WI38 (cell line): ENCODE measurements at regions not wholly inside any gene's neighbourhood (a gene's known extent, or its start where the extent isn't known, plus 50 kb on each side); places are given as distances from the start of the nearest gene placed in this dataset.

Source experiments
- H3K4me3 ChIP-seq: 2 replicates; pipeline ENCODE4 v1.5.1; 2011; ENCODE audit warnings: low read depth, mild to moderate bottlenecking, control low read depth, low read length
- TF ChIP-seq, protein P1 (sequence below): IDR thresholded peaks from 2 replicates; pipeline ENCODE4 v1.5.1; 2012; ENCODE audit warnings: low read depth, mild to moderate bottlenecking, control low read depth, low read length

DNA sequence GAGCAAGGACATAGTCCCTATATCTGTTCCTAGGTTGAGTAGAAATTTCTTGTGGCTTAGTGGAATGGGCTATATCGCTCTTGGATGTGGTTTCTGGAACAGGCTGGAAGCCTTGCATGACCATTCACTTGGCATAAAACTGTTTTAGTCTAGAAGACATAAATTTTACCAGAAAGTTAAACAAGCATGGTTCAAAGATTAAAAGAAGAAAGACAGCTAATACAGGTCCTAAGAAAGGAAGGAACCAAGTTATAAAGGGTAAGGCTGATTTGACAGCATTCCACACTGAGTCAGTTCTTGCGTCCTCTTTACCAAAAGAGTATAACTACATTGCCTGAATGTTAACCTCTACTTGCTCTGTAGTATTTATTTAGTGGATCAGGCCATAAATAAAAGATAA, 724.2 kb downstream of the SORCS1 start:
- H3K4me3 ChIP-seq, result no peak overlapping the region
- TF ChIP-seq, protein P1, sequence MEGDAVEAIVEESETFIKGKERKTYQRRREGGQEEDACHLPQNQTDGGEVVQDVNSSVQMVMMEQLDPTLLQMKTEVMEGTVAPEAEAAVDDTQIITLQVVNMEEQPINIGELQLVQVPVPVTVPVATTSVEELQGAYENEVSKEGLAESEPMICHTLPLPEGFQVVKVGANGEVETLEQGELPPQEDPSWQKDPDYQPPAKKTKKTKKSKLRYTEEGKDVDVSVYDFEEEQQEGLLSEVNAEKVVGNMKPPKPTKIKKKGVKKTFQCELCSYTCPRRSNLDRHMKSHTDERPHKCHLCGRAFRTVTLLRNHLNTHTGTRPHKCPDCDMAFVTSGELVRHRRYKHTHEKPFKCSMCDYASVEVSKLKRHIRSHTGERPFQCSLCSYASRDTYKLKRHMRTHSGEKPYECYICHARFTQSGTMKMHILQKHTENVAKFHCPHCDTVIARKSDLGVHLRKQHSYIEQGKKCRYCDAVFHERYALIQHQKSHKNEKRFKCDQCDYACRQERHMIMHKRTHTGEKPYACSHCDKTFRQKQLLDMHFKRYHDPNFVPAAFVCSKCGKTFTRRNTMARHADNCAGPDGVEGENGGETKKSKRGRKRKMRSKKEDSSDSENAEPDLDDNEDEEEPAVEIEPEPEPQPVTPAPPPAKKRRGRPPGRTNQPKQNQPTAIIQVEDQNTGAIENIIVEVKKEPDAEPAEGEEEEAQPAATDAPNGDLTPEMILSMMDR, result no peak

DNA sequence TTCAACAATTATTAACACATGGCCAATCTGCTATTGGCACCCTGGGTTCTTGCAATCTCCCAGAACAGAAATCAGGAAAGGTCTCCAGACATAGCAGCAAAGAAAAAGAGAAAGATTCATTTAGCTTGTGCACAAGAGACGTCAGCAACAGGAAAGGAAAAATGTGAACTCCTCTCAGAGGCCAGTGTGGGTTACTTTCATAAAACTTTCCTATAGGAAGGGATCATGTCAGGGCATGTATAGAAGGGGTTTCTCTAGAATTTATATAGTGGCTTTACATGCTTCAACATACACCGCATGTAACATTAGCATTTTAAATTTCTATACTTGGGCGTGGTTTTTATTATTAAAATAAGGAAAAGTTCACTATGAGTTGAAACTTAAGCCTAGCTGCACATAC, 725.1 kb downstream of the SORCS1 start:
- H3K4me3 ChIP-seq, result no peak overlapping the region
- TF ChIP-seq, protein P1, result no peak

DNA sequence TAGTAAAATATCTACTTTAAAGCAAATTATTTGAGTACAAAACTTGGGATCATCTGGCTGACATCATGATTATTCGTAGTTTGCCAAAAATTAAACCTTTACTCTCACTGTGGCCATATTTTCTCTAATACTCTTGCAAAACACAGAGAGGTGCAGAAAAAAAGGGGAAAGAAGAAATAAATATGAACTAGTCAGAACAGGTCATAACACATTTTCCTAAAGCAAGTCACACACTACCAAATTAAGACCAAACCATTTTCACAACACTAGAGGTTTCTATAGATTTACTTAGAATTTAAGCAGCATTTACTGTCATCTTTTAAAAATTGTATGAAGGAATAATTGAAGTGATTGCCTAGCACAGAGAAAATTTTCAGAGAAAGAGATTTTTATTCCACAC, 726.1 kb downstream of the SORCS1 start:
- no peak overlapping the region for H3K4me3 ChIP-seq
- TF ChIP-seq, protein P1, result no peak

GRCh38 chr10:106436123-106436715, 728.3 kb downstream of the SORCS1 start:
- TF ChIP-seq, protein P1, result no peak
- H3K4me3 ChIP-seq, result no peak overlapping the region

GRCh38 chr10:106435081-106435480, 729.4 kb downstream of the SORCS1 start:
- no peak overlapping the region for H3K4me3 ChIP-seq
- TF ChIP-seq, protein P1, result no peak

- TF ChIP-seq, protein P1, result no peak
- H3K4me3 ChIP-seq, result no peak overlapping the region
These were observed 739.5 kb downstream of the SORCS1 start for GRCh38 chr10:106424981-106425380.

- H3K4me3 ChIP-seq, result no peak overlapping the region
- TF ChIP-seq, protein P1, result no peak
These were observed 740.5 kb downstream of the SORCS1 start for GRCh38 chr10:106424054-106424453.
